ENCODE measurements at regions not wholly inside any gene's neighbourhood (a gene's known extent, or its start where the extent isn't known, plus 50 kb on each side); places are given as distances from the start of the nearest gene placed in this dataset.

DNA sequence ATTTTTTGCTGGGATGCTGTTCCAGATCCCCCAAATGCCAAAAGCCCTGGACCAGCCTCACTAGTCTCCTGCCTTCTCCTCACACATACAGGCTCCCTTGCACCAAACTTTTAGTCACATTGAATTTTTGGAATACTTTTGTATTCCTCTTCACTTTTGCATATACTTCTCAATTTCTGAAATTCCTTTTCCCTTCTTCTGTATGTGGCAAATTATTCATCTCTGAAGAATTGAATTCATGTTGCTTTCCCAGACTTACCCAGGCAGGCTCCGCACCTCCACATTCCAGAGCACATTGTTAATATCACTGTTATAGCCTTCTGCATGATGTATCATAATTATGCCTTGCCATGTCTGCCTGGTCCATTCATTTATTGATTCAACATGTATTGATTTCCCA lies 255.3 kb upstream of the POU3F2 start:
- TF ChIP-seq, protein P1, sequence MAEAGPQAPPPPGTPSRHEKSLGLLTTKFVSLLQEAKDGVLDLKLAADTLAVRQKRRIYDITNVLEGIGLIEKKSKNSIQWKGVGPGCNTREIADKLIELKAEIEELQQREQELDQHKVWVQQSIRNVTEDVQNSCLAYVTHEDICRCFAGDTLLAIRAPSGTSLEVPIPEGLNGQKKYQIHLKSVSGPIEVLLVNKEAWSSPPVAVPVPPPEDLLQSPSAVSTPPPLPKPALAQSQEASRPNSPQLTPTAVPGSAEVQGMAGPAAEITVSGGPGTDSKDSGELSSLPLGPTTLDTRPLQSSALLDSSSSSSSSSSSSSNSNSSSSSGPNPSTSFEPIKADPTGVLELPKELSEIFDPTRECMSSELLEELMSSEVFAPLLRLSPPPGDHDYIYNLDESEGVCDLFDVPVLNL (IDR thresholded peaks at IDR 0.05; ENCODE audit: low read depth, low read length), result no peak
- TF ChIP-seq EZH2 (IDR thresholded peaks at IDR 0.05; ENCODE audit: borderline replicate concordance, control insufficient read depth, low read depth, low read length), result no peak
- no peak for TF ChIP-seq SP1 (IDR thresholded peaks at IDR 0.05; ENCODE audit: low read depth, low read length)
- TF ChIP-seq SPI1 (IDR thresholded peaks at IDR 0.05; ENCODE audit: borderline replicate concordance, insufficient read depth, low read depth, low read length), result no peak
- no peak for TF ChIP-seq POLR2AphosphoS2 (IDR thresholded peaks at IDR 0.05; ENCODE audit: low read depth, low read length)
- no peak for TF ChIP-seq RAD21 (IDR thresholded peaks at IDR 0.05; ENCODE audit: insufficient read depth, low read depth, low read length)
- TF ChIP-seq, protein P2, sequence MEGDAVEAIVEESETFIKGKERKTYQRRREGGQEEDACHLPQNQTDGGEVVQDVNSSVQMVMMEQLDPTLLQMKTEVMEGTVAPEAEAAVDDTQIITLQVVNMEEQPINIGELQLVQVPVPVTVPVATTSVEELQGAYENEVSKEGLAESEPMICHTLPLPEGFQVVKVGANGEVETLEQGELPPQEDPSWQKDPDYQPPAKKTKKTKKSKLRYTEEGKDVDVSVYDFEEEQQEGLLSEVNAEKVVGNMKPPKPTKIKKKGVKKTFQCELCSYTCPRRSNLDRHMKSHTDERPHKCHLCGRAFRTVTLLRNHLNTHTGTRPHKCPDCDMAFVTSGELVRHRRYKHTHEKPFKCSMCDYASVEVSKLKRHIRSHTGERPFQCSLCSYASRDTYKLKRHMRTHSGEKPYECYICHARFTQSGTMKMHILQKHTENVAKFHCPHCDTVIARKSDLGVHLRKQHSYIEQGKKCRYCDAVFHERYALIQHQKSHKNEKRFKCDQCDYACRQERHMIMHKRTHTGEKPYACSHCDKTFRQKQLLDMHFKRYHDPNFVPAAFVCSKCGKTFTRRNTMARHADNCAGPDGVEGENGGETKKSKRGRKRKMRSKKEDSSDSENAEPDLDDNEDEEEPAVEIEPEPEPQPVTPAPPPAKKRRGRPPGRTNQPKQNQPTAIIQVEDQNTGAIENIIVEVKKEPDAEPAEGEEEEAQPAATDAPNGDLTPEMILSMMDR (IDR thresholded peaks at IDR 0.05 in 2 of 3, conservative IDR thresholded peaks at IDR 0.05 in 1 of 3; ENCODE audit: control insufficient read depth in 2 of 3, extremely low read depth in 1 of 3, insufficient read depth in 1 of 3, low read depth in 3 of 3, low read length in 3 of 3), result no peak
- no peak for TF ChIP-seq NFYA (IDR thresholded peaks at IDR 0.05; ENCODE audit: borderline replicate concordance, low read depth, low read length)
- no peak for TF ChIP-seq POLR2A (IDR thresholded peaks at IDR 0.05; ENCODE audit: low read depth, low read length)
- TF ChIP-seq KLF5 (IDR thresholded peaks at IDR 0.05; ENCODE audit: partially characterized antibody), result no peak
- no peak for TF ChIP-seq MXI1 (IDR thresholded peaks at IDR 0.05; ENCODE audit: low read depth, low read length)

All from GM12878 (cell line).